HepG2 (cell line): ENCODE measurements at regions not wholly inside any gene's neighbourhood (a gene's known extent, or its start where the extent isn't known, plus 50 kb on each side); places are given as distances from the start of the nearest gene placed in this dataset.

Experiments used
- ATF2 ChIP-seq: sonication (generic); formaldehyde crosslinking; IDR thresholded peaks from 2 replicates; pipeline ENCODE4 v1.4.0; 2020; ENCODE audit warnings: missing genetic modification reagents
- CTCF ChIP-seq: sonication (generic); formaldehyde crosslinking; IDR thresholded peaks from 2 replicates; pipeline ENCODE4 v1.5.0; 2020; ENCODE audit warnings: mild to moderate bottlenecking, missing genetic modification reagents, moderate library complexity
- EP300 ChIP-seq, 3 experiments: sonication (generic) in 1 of 3; formaldehyde crosslinking in 1 of 3; IDR thresholded peaks; 2 replicates each; pipeline versions ENCODE4 v1.5.1 to v1.6.1; 2011 to 2020; ENCODE audit warnings: low read depth in 2 of 3, low read length in 2 of 3, borderline replicate concordance in 1 of 3, improper control_type of control experiment in 1 of 3, mild to moderate bottlenecking in 1 of 3, missing genetic modification reagents in 1 of 3, moderate library complexity in 1 of 3
- GABPA ChIP-seq, 2 experiments: IDR thresholded peaks; 2 replicates each; pipeline ENCODE4 v1.6.1; 2011 to 2016; ENCODE audit warnings: low read depth in 2 of 2, low read length in 1 of 2, missing biosample characterization in 1 of 2, missing genetic modification characterization in 1 of 2
- IRF1 ChIP-seq: sonication (generic); formaldehyde crosslinking; IDR thresholded peaks from 2 replicates; pipeline ENCODE4 v1.4.0; 2020; ENCODE audit warnings: low read depth, mild to moderate bottlenecking, missing genetic modification reagents
- NFYB ChIP-seq: sonication (generic); formaldehyde crosslinking; IDR thresholded peaks from 2 replicates; pipeline ENCODE4 v1.4.0; 2020; ENCODE audit warnings: missing genetic modification reagents
- NR3C1 ChIP-seq: sonication (generic); formaldehyde crosslinking; IDR thresholded peaks from 2 replicates; pipeline ENCODE4 v1.4.0; 2020; ENCODE audit warnings: missing genetic modification reagents
- POLR2A ChIP-seq, 2 experiments: IDR thresholded peaks; 2 replicates each; pipeline ENCODE4 v1.6.1; 2011; ENCODE audit warnings: low read depth in 2 of 2, low read length in 2 of 2, mild to moderate bottlenecking in 1 of 2, moderate library complexity in 1 of 2; ENCODE audit not compliant: insufficient read depth in 1 of 2
- PRDM10 ChIP-seq: sonication (generic); formaldehyde crosslinking; IDR thresholded peaks from 2 replicates; pipeline ENCODE4 v1.4.0; 2020; ENCODE audit warnings: low read depth, missing genetic modification reagents
- RFX3 ChIP-seq: IDR thresholded peaks from 2 replicates; pipeline ENCODE4 v1.6.1; 2016; ENCODE audit warnings: missing biosample characterization, missing genetic modification reagents
- U2AF2 ChIP-seq: fragments of 200-400 bp; formaldehyde crosslinking; IDR thresholded peaks from 2 replicates; pipeline ENCODE4 v1.6.1; 2017; ENCODE audit warnings: low read depth, mild to moderate bottlenecking, low read length
- ZBTB25 ChIP-seq: IDR thresholded peaks from 2 replicates; pipeline ENCODE4 v1.6.1; 2018; ENCODE audit warnings: missing genetic modification reagents
- ZNF580 ChIP-seq: IDR thresholded peaks from 2 replicates; pipeline ENCODE4 v1.6.1; 2016; ENCODE audit warnings: low read depth, borderline replicate concordance

GRCh38 chr21:27219068-27219467 is 252.2 kb upstream of the ADAMTS5 start:
- TF ChIP-seq CTCF (CRISPR knock-in tag) = no peak
- no peak for TF ChIP-seq EP300 (IDR thresholded peaks at IDR 0.05; ENCODE audit: low read depth in 2 of 2, low read length in 2 of 2)
- TF ChIP-seq EP300 (CRISPR knock-in tag; IDR thresholded peaks at IDR 0.05; ENCODE audit: borderline replicate concordance) = no peak
- TF ChIP-seq ZNF580 (CRISPR knock-in tag) = no peak
- TF ChIP-seq NR3C1 (CRISPR knock-in tag) = no peak
- TF ChIP-seq IRF1 (CRISPR knock-in tag) = no peak
- TF ChIP-seq ZBTB25 (CRISPR knock-in tag) = no peak
- TF ChIP-seq ATF2 = no peak
- TF ChIP-seq RFX3 = no peak
- no peak for TF ChIP-seq U2AF2
- no peak for TF ChIP-seq NFYB
- TF ChIP-seq POLR2A (IDR thresholded peaks at IDR 0.05; ENCODE audit: insufficient read depth in 1 of 2, low read depth in 2 of 2, low read length in 2 of 2) = no peak
- no peak for TF ChIP-seq PRDM10 (CRISPR knock-in tag)
- no peak for TF ChIP-seq GABPA (IDR thresholded peaks at IDR 0.05; ENCODE audit: low read depth, low read length)
- no peak for TF ChIP-seq GABPA (CRISPR knock-in tag; IDR thresholded peaks at IDR 0.05; ENCODE audit: low read depth)
